ENCODE measurements at regions not wholly inside any gene's neighbourhood (a gene's known extent, or its start where the extent isn't known, plus 50 kb on each side); places are given as distances from the start of the nearest gene placed in this dataset.

DNA sequence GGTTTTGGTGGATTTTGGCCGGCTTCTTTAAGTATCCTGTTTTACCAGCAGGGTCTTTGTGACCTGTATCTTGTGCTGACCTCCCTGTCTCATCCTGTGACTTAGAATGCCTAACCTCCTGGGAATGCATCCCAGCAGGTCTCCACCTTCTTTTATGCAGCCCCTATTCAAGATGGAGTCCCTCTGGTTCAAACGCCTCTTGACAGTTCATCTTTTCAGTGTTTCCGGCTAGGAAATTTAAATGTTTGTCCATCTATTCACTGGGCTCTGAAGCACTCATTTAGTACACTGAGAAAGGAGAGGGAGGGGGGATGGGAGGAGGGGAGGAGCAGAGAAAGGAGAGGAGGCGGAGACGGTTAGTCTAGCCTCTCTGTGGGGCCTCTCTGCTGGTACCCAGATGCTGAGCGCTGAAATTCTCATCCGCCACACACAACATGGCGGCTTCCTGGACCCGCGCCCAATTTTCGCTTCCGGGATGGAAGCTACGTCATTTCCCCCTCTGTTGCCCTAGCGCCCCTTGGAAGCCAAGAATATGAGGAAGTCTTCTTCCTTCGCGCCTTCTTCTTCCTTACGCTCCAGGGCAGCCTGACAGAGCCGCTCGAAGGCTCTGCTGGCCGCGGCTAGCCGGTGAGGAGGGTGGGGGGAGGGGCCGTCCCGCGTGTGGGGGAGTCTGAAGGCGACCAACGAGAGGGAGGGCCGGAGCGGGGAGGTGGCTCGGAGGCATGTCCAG, 69.0 kb upstream of the SYT13 start (continued):
- TF ChIP-seq, protein P1, sequence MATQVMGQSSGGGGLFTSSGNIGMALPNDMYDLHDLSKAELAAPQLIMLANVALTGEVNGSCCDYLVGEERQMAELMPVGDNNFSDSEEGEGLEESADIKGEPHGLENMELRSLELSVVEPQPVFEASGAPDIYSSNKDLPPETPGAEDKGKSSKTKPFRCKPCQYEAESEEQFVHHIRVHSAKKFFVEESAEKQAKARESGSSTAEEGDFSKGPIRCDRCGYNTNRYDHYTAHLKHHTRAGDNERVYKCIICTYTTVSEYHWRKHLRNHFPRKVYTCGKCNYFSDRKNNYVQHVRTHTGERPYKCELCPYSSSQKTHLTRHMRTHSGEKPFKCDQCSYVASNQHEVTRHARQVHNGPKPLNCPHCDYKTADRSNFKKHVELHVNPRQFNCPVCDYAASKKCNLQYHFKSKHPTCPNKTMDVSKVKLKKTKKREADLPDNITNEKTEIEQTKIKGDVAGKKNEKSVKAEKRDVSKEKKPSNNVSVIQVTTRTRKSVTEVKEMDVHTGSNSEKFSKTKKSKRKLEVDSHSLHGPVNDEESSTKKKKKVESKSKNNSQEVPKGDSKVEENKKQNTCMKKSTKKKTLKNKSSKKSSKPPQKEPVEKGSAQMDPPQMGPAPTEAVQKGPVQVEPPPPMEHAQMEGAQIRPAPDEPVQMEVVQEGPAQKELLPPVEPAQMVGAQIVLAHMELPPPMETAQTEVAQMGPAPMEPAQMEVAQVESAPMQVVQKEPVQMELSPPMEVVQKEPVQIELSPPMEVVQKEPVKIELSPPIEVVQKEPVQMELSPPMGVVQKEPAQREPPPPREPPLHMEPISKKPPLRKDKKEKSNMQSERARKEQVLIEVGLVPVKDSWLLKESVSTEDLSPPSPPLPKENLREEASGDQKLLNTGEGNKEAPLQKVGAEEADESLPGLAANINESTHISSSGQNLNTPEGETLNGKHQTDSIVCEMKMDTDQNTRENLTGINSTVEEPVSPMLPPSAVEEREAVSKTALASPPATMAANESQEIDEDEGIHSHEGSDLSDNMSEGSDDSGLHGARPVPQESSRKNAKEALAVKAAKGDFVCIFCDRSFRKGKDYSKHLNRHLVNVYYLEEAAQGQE (IDR thresholded peaks at IDR 0.05; ENCODE audit: low read depth, low read length): no peak
- TF ChIP-seq GATA2 (CRISPR knock-in tag; IDR thresholded peaks at IDR 0.05) (no peak), TCF12 (IDR thresholded peaks at IDR 0.05) (peak; percentile 20; the same call in 1 of the 2 replicates), TAF1 (IDR thresholded peaks at IDR 0.05; ENCODE audit: borderline replicate concordance, low read depth, low read length) (no peak), RAD21 (IDR thresholded peaks at IDR 0.05; ENCODE audit: low read length) (no peak), FOXJ3 (CRISPR knock-in tag; IDR thresholded peaks at IDR 0.05) (no peak), JUND (IDR thresholded peaks at IDR 0.05) (no peak), MEF2A (IDR thresholded peaks at IDR 0.05; ENCODE audit: borderline replicate concordance, low read depth) (no peak), YY1 (IDR thresholded peaks at IDR 0.05; ENCODE audit: low read depth) (peak; percentile 95), SIN3A (IDR thresholded peaks at IDR 0.05; ENCODE audit: borderline replicate concordance, low read depth, low read length) (no peak), FOXM1 (IDR thresholded peaks at IDR 0.05; ENCODE audit: low read depth) (no peak), EP300 (IDR thresholded peaks at IDR 0.05; ENCODE audit: borderline replicate concordance in 1 of 2, low read depth in 1 of 2, low read length in 1 of 2) (no peak), NRF1 (IDR thresholded peaks at IDR 0.05; ENCODE audit: low read depth, low read length) (no peak), GABPA (IDR thresholded peaks at IDR 0.05; ENCODE audit: low read depth) (peak; percentile 91), TEAD4 (IDR thresholded peaks at IDR 0.05; ENCODE audit: borderline replicate concordance, insufficient read depth) (no peak), RFX5 (IDR thresholded peaks at IDR 0.05; ENCODE audit: low read length) (no peak), NFIC (IDR thresholded peaks at IDR 0.05; ENCODE audit: borderline replicate concordance) (peak; percentile 82), SMC3 (IDR thresholded peaks at IDR 0.05; ENCODE audit: low read depth, low read length) (no peak)
- TF ChIP-seq, protein P2, sequence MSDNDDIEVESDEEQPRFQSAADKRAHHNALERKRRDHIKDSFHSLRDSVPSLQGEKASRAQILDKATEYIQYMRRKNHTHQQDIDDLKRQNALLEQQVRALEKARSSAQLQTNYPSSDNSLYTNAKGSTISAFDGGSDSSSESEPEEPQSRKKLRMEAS (IDR thresholded peaks at IDR 0.05; ENCODE audit: low read depth): no peak
- TF ChIP-seq, protein P3, sequence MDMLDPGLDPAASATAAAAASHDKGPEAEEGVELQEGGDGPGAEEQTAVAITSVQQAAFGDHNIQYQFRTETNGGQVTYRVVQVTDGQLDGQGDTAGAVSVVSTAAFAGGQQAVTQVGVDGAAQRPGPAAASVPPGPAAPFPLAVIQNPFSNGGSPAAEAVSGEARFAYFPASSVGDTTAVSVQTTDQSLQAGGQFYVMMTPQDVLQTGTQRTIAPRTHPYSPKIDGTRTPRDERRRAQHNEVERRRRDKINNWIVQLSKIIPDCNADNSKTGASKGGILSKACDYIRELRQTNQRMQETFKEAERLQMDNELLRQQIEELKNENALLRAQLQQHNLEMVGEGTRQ (IDR thresholded peaks at IDR 0.05; ENCODE audit: borderline replicate concordance, low read depth, low read length): no peak
- TF ChIP-seq, protein P4, sequence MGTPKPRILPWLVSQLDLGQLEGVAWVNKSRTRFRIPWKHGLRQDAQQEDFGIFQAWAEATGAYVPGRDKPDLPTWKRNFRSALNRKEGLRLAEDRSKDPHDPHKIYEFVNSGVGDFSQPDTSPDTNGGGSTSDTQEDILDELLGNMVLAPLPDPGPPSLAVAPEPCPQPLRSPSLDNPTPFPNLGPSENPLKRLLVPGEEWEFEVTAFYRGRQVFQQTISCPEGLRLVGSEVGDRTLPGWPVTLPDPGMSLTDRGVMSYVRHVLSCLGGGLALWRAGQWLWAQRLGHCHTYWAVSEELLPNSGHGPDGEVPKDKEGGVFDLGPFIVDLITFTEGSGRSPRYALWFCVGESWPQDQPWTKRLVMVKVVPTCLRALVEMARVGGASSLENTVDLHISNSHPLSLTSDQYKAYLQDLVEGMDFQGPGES (IDR thresholded peaks at IDR 0.05; ENCODE audit: low read depth, low read length): no peak
- TF ChIP-seq, protein P5, sequence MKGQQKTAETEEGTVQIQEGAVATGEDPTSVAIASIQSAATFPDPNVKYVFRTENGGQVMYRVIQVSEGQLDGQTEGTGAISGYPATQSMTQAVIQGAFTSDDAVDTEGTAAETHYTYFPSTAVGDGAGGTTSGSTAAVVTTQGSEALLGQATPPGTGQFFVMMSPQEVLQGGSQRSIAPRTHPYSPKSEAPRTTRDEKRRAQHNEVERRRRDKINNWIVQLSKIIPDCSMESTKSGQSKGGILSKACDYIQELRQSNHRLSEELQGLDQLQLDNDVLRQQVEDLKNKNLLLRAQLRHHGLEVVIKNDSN (IDR thresholded peaks at IDR 0.05; ENCODE audit: borderline replicate concordance, low read depth): no peak
- TF ChIP-seq, protein P6, sequence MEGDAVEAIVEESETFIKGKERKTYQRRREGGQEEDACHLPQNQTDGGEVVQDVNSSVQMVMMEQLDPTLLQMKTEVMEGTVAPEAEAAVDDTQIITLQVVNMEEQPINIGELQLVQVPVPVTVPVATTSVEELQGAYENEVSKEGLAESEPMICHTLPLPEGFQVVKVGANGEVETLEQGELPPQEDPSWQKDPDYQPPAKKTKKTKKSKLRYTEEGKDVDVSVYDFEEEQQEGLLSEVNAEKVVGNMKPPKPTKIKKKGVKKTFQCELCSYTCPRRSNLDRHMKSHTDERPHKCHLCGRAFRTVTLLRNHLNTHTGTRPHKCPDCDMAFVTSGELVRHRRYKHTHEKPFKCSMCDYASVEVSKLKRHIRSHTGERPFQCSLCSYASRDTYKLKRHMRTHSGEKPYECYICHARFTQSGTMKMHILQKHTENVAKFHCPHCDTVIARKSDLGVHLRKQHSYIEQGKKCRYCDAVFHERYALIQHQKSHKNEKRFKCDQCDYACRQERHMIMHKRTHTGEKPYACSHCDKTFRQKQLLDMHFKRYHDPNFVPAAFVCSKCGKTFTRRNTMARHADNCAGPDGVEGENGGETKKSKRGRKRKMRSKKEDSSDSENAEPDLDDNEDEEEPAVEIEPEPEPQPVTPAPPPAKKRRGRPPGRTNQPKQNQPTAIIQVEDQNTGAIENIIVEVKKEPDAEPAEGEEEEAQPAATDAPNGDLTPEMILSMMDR (IDR thresholded peaks at IDR 0.05): no peak
